Prostate gland (tissue), 2 donors: ENCODE measurements at regions not wholly inside any gene's neighbourhood (a gene's known extent, or its start where the extent isn't known, plus 50 kb on each side); places are given as distances from the start of the nearest gene placed in this dataset.

Source experiments
- CTCF ChIP-seq, 4 experiments: fragments of 200-600 bp in 2 of 4; fragments of 450-650 bp in 2 of 4; sonication (generic) in 2 of 4; IDR thresholded peaks; 1 replicate in 3 of 4; 2 replicates in 1 of 4; pipeline ENCODE4 v1.5.1; 2016 to 2019; ENCODE audit warnings: antibody characterized with exemption in 4 of 4, mild to moderate bottlenecking in 2 of 4, moderate library complexity in 2 of 4
- POLR2A ChIP-seq: fragments of 450-650 bp; IDR thresholded peaks from one replicate; pipeline ENCODE4 v1.6.1; 2016; ENCODE audit warnings: antibody characterized with exemption, mild to moderate bottlenecking
- POLR2AphosphoS5 ChIP-seq: sonication (generic); formaldehyde crosslinking; IDR thresholded peaks from one replicate; pipeline ENCODE4 v1.6.1; 2017; ENCODE audit warnings: antibody characterized with exemption

GRCh38 chr10:53597835-53598251, 825.3 kb upstream of the MBL2 start:
- TF ChIP-seq POLR2A (no peak), CTCF (IDR thresholded peaks at IDR 0.05) (no peak), POLR2AphosphoS5 (no peak)
